DOHH2 (cell line): ENCODE measurements at regions not wholly inside any gene's neighbourhood (a gene's known extent, or its start where the extent isn't known, plus 50 kb on each side); places are given as distances from the start of the nearest gene placed in this dataset.

ENCODE experiments used
- H3F3A ChIP-seq: fragments of 200-600 bp; sonication (generic), shearing (Covaris generic); 2 replicates; pipeline ENCODE4 v1.6.0; 2016; ENCODE audit warnings: antibody characterized with exemption, mild to moderate bottlenecking; ENCODE audit not compliant: control insufficient read depth, insufficient read depth
- H3K27ac ChIP-seq: fragments of 200-600 bp; sonication (generic); 2 replicates; pipeline ENCODE4 v1.5.1; 2014; ENCODE audit warnings: low read depth, mild to moderate bottlenecking, low read length, moderate library complexity
- H3K27me3 ChIP-seq: fragments of 200-600 bp; sonication (generic); 2 replicates; pipeline ENCODE4 v1.6.1; 2014; ENCODE audit warnings: mild to moderate bottlenecking, low read length, mixed read lengths; ENCODE audit not compliant: control insufficient read depth
- H3K36me3 ChIP-seq: fragments of 200-600 bp; sonication (generic); 2 replicates; pipeline ENCODE4 v1.6.1; 2014; ENCODE audit warnings: mild to moderate bottlenecking, low read length, moderate library complexity, mixed read lengths; ENCODE audit not compliant: control insufficient read depth
- H3K4me1 ChIP-seq: fragments of 200-600 bp; sonication (generic); 2 replicates; pipeline ENCODE4 v1.6.1; 2014; ENCODE audit warnings: mild to moderate bottlenecking, low read length, mixed read lengths; ENCODE audit not compliant: control insufficient read depth
- H3K4me2 ChIP-seq: fragments of 200-600 bp; sonication (generic); 2 replicates; pipeline ENCODE4 v1.6.0; 2014; ENCODE audit warnings: mild to moderate bottlenecking, low read length, moderate library complexity
- H3K4me3 ChIP-seq: fragments of 200-600 bp; sonication (generic); 2 replicates; pipeline ENCODE4 v1.5.1; 2014; ENCODE audit warnings: mild to moderate bottlenecking, low read length, mixed read lengths
- H3K79me2 ChIP-seq: fragments of 200-600 bp; sonication (generic); 2 replicates; pipeline ENCODE4 v1.6.1; 2014; ENCODE audit warnings: mild to moderate bottlenecking, low read length, mixed read lengths; ENCODE audit not compliant: control insufficient read depth
- H3K9me2 ChIP-seq: fragments of 200-600 bp; sonication (generic); replicated peaks from 2 replicates; pipeline ENCODE4 v1.6.1; 2014; ENCODE audit warnings: mild to moderate bottlenecking, low read length, mixed read lengths; ENCODE audit not compliant: control insufficient read depth
- H3K9me3 ChIP-seq: fragments of 200-600 bp; sonication (generic); 2 replicates; pipeline ENCODE4 v1.6.1; 2014; ENCODE audit warnings: antibody characterized with exemption, low read length, mixed read lengths; ENCODE audit not compliant: control insufficient read depth, insufficient read depth
- H4K20me1 ChIP-seq: fragments of 200-600 bp; sonication (generic); 2 replicates; pipeline ENCODE4 v1.6.0; 2014; ENCODE audit warnings: low read depth, mild to moderate bottlenecking, antibody characterized with exemption, low read length, moderate library complexity; ENCODE audit not compliant: control insufficient read depth, insufficient read depth
- CTCF ChIP-seq: fragments of 200-600 bp; sonication (generic); IDR thresholded peaks from one replicate; pipeline ENCODE4 v1.5.1; 2014; ENCODE audit warnings: antibody characterized with exemption, mild to moderate bottlenecking, low read depth, low read length; ENCODE audit not compliant: poor library complexity, severe bottlenecking
- EZH2phosphoT487 ChIP-seq: fragments of 200-600 bp; sonication (generic); IDR thresholded peaks from 2 replicates; pipeline ENCODE4 v1.6.1; 2017; ENCODE audit warnings: borderline replicate concordance, mild to moderate bottlenecking, antibody characterized with exemption, low read length, moderate library complexity, mixed read lengths

- Histone ChIP-seq H3K36me3 (no peaks in the 10 kb centered on the region), H3K4me3 (no peak overlapping the region)
Measured at GRCh38 chr2:145623136-145623535, 1103.2 kb upstream of the ZEB2 start.

GRCh38 chr2:145622285-145622684 is 1102.4 kb upstream of the ZEB2 start:
- Histone ChIP-seq H3K9me3 (peaks cover 4% of the 10 kb centered on the region), H3K4me2 (no peak overlapping the region), H3K36me3 (no peaks in the 10 kb centered on the region), H3K9me2 (no peaks in the 10 kb centered on the region), H3K4me3 (no peak overlapping the region), H4K20me1 (no peaks in the 10 kb centered on the region), H3K27me3 (no peaks in the 10 kb centered on the region), H3K4me1 (no peaks in the 10 kb centered on the region), H3K27ac (no peak overlapping the region), H3F3A (no peaks in the 10 kb centered on the region), H3K79me2 (no peaks in the 10 kb centered on the region)
- TF ChIP-seq CTCF (no peak), EZH2phosphoT487 (no peak)

More at GRCh38 chr2:145623136-145623535, 1103.2 kb upstream of the ZEB2 start:
- Histone ChIP-seq H3K4me2 (no peak overlapping the region), H3K9me2 (no peaks in the 10 kb centered on the region), H3K9me3 (peaks cover 4% of the 10 kb centered on the region), H3K27me3 (no peaks in the 10 kb centered on the region), H3K79me2 (no peaks in the 10 kb centered on the region), H3K27ac (no peak overlapping the region), H3F3A (no peaks in the 10 kb centered on the region), H4K20me1 (no peaks in the 10 kb centered on the region), H3K4me1 (no peaks in the 10 kb centered on the region)
- TF ChIP-seq EZH2phosphoT487, result no peak
- TF ChIP-seq CTCF, result no peak

- Histone ChIP-seq H3K9me2 (no peaks in the 10 kb centered on the region), H3K27ac (no peak overlapping the region), H3K4me3 (no peak overlapping the region), H3K27me3 (no peaks in the 10 kb centered on the region), H4K20me1 (no peaks in the 10 kb centered on the region), H3K4me2 (no peak overlapping the region), H3F3A (no peaks in the 10 kb centered on the region), H3K4me1 (no peaks in the 10 kb centered on the region), H3K79me2 (no peaks in the 10 kb centered on the region), H3K9me3 (peaks cover 3% of the 10 kb centered on the region), H3K36me3 (no peaks in the 10 kb centered on the region)
- TF ChIP-seq CTCF (no peak), EZH2phosphoT487 (no peak)
Measured at GRCh38 chr2:145617906-145618305, 1098.0 kb upstream of the ZEB2 start.

GRCh38 chr2:145617420-145617819 is 1097.5 kb upstream of the ZEB2 start:
- no peak overlapping the region for H3K4me3 ChIP-seq
- H4K20me1 ChIP-seq, result no peaks in the 10 kb centered on the region
- TF ChIP-seq CTCF (no peak), EZH2phosphoT487 (no peak)
- no peak overlapping the region for H3K4me2 ChIP-seq
- H3F3A ChIP-seq, result no peaks in the 10 kb centered on the region
- H3K27me3 ChIP-seq, result no peaks in the 10 kb centered on the region
- H3K9me2 ChIP-seq, result no peaks in the 10 kb centered on the region
- no peaks in the 10 kb centered on the region for H3K79me2 ChIP-seq
- no peaks in the 10 kb centered on the region for H3K4me1 ChIP-seq
- H3K9me3 ChIP-seq, result peaks cover 3% of the 10 kb centered on the region
- no peak overlapping the region for H3K27ac ChIP-seq
- no peaks in the 10 kb centered on the region for H3K36me3 ChIP-seq
